IMR-90 (cell line): ENCODE measurements at regions not wholly inside any gene's neighbourhood (a gene's known extent, or its start where the extent isn't known, plus 50 kb on each side); places are given as distances from the start of the nearest gene placed in this dataset.

Source experiments
- ATAC-seq: fragments of 200-7000 bp; cut with Tn5 transposase; 2 replicates; pipeline ENCODE4 v1.9.1; 2020; ENCODE audit warnings: low read depth, mild to moderate bottlenecking, moderate library complexity
- BruUV-seq: library from RNA; stranded (reverse); fragments of 400-500 nt; replicated peaks from 2 replicates; lab custom pipeline; 2021; lab: Mats Ljungman, UMichigan
- CTCF ChIA-PET: fragments of 300-600 bp; formaldehyde crosslinking; extraction: SDS; loops from one replicate; lab custom pipeline; 2021; ENCODE audit warnings: antibody characterized with exemption; lab: Yijun Ruan, JAX
- POLR2A ChIA-PET: fragments of 300-600 bp; sonication (Branson Sonifier 250); formaldehyde crosslinking; loops from one replicate; lab custom pipeline; 2022; ENCODE audit warnings: antibody characterized with exemption; ENCODE audit not compliant: unreplicated experiment; lab: Charles Lee
- DNase-seq: peaks from one replicate; pipeline ENCODE4 v3.0.0; 2013
- H2AFZ ChIP-seq: replicated peaks from 2 replicates; pipeline ENCODE3; 2013; ENCODE audit warnings: low read length, mild to moderate bottlenecking; ENCODE audit not compliant: poor library complexity
- H2AK5ac ChIP-seq: 2 replicates; pipeline ENCODE4 v1.6.1; 2013; ENCODE audit warnings: low read depth, low read length, inconsistent platforms
- H2AK9ac ChIP-seq: replicated peaks from 2 replicates; pipeline ENCODE3; 2013; ENCODE audit warnings: mild to moderate bottlenecking, low read depth, low read length, moderate library complexity; ENCODE audit not compliant: poor library complexity
- H2BK120ac ChIP-seq: 2 replicates; pipeline ENCODE4 v1.6.1; 2013; ENCODE audit warnings: low read depth, low read length, inconsistent platforms
- H2BK15ac ChIP-seq: 3 replicates; pipeline ENCODE4 v1.6.1; 2013; ENCODE audit warnings: low read depth, low read length, inconsistent platforms
- H2BK20ac ChIP-seq: 2 replicates; pipeline ENCODE4 v1.6.1; 2013; ENCODE audit warnings: low read depth, mild to moderate bottlenecking, inconsistent platforms, low read length, moderate library complexity
- H2BK5ac ChIP-seq: 2 replicates; pipeline ENCODE4 v1.6.1; 2013; ENCODE audit warnings: mild to moderate bottlenecking, low read depth, low read length, inconsistent platforms; ENCODE audit not compliant: poor library complexity, severe bottlenecking
- H3K14ac ChIP-seq: replicated peaks from 2 replicates; pipeline ENCODE4 v1.6.1; 2013; ENCODE audit warnings: low read depth, low read length, inconsistent platforms
- H3K18ac ChIP-seq: 2 replicates; pipeline ENCODE4 v1.6.1; 2013; ENCODE audit warnings: low read depth, low read length, control low read depth
- H3K23ac ChIP-seq: 2 replicates; pipeline ENCODE4 v1.6.1; 2013; ENCODE audit warnings: low read depth, low read length, inconsistent platforms
- H3K27ac ChIP-seq: 2 replicates; pipeline ENCODE4 v1.5.1; 2013; ENCODE audit warnings: mild to moderate bottlenecking, control low read depth, low read length; ENCODE audit not compliant: insufficient read depth
- H3K27me3 ChIP-seq: 2 replicates; pipeline ENCODE4 v1.6.1; 2013; ENCODE audit warnings: low read length; ENCODE audit not compliant: control insufficient read depth, insufficient read depth
- H3K36me3 ChIP-seq: 2 replicates; pipeline ENCODE4 v1.6.1; 2013; ENCODE audit warnings: low read length, mixed read lengths; ENCODE audit not compliant: control insufficient read depth, insufficient read depth
- H3K4ac ChIP-seq: 2 replicates; pipeline ENCODE4 v1.6.1; 2013; ENCODE audit warnings: low read depth, low read length, inconsistent platforms
- H3K4me1 ChIP-seq: 2 replicates; pipeline ENCODE4 v1.6.1; 2013; ENCODE audit warnings: low read length, mixed read lengths; ENCODE audit not compliant: control insufficient read depth, insufficient read depth
- H3K4me2 ChIP-seq: 2 replicates; pipeline ENCODE4 v1.6.1; 2013; ENCODE audit warnings: low read depth, mild to moderate bottlenecking, control low read depth, low read length, moderate library complexity
- H3K4me3 ChIP-seq: 2 replicates; pipeline ENCODE4 v1.5.1; 2013; ENCODE audit warnings: low read depth, mild to moderate bottlenecking, control low read depth, low read length, moderate library complexity; ENCODE audit not compliant: insufficient read depth
- H3K56ac ChIP-seq: 2 replicates; pipeline ENCODE4 v1.6.1; 2013; ENCODE audit warnings: low read length, inconsistent platforms; ENCODE audit not compliant: insufficient read depth; ENCODE audit errors: extremely low read depth
- H3K79me1 ChIP-seq, 2 experiments: 2 replicates each; pipeline ENCODE4 v1.6.1; 2013; ENCODE audit warnings: low read length in 2 of 2, inconsistent platforms in 1 of 2, low read depth in 1 of 2
- H3K9ac ChIP-seq: 2 replicates; pipeline ENCODE4 v1.6.1; 2013; ENCODE audit warnings: low read depth, low read length, control low read depth
- H3K9me1 ChIP-seq: 2 replicates; pipeline ENCODE4 v1.6.1; 2013; ENCODE audit warnings: low read length, inconsistent platforms; ENCODE audit not compliant: insufficient read depth
- H3K9me3 ChIP-seq: 2 replicates; pipeline ENCODE4 v1.6.1; 2013; ENCODE audit warnings: low read length; ENCODE audit not compliant: control insufficient read depth, insufficient read depth
- H4K20me1 ChIP-seq: 2 replicates; pipeline ENCODE4 v1.6.1; 2013; ENCODE audit warnings: low read length, inconsistent platforms; ENCODE audit not compliant: insufficient read depth
- H4K5ac ChIP-seq: 2 replicates; pipeline ENCODE4 v1.6.1; 2013; ENCODE audit warnings: mild to moderate bottlenecking, low read depth, low read length, control low read depth
- H4K8ac ChIP-seq, 2 experiments: 2 replicates each; pipeline ENCODE4 v1.6.1; 2013; ENCODE audit warnings: low read depth in 2 of 2, low read length in 2 of 2, control low read depth in 1 of 2, inconsistent platforms in 1 of 2
- H4K91ac ChIP-seq: 2 replicates; pipeline ENCODE4 v1.6.1; 2013; ENCODE audit warnings: low read depth, low read length, inconsistent platforms; ENCODE audit not compliant: insufficient read depth
- BHLHE40 ChIP-seq: fragments of 150-350 bp; IDR thresholded peaks from 2 replicates; pipeline ENCODE4 v1.6.1; 2016; ENCODE audit warnings: mild to moderate bottlenecking, low read depth, low read length
- CEBPB ChIP-seq: IDR thresholded peaks from 2 replicates; pipeline ENCODE4 v1.6.1; 2012; ENCODE audit warnings: low read depth, low read length, improper control_type of control experiment
- CHD1 ChIP-seq: IDR thresholded peaks from 2 replicates; pipeline ENCODE4 v1.6.1; 2012; ENCODE audit warnings: low read depth, low read length, improper control_type of control experiment
- CTCF ChIP-seq: conservative IDR thresholded peaks from 2 replicates; pipeline ENCODE4 v1.5.1; 2012; ENCODE audit warnings: mild to moderate bottlenecking, low read depth, low read length, improper control_type of control experiment
- ELK1 ChIP-seq: fragments of 150-350 bp; IDR thresholded peaks from 2 replicates; pipeline ENCODE4 v1.6.1; 2016; ENCODE audit warnings: low read depth, mild to moderate bottlenecking, low read length, moderate library complexity, borderline replicate concordance
- FOS ChIP-seq: fragments of 150-350 bp; IDR thresholded peaks from 2 replicates; pipeline ENCODE4 v1.6.1; 2016; ENCODE audit warnings: low read depth, low read length
- MAFK ChIP-seq: IDR thresholded peaks from 2 replicates; pipeline ENCODE4 v1.6.1; 2012; ENCODE audit warnings: low read depth, low read length, improper control_type of control experiment
- MAZ ChIP-seq: IDR thresholded peaks from 2 replicates; pipeline ENCODE4 v1.6.1; 2012; ENCODE audit warnings: low read depth, mild to moderate bottlenecking, low read length, improper control_type of control experiment, moderate library complexity, borderline replicate concordance
- MXI1 ChIP-seq: IDR thresholded peaks from 2 replicates; pipeline ENCODE4 v1.6.1; 2012; ENCODE audit warnings: low read depth, mild to moderate bottlenecking, low read length, moderate library complexity, borderline replicate concordance
- NFE2L2 ChIP-seq: fragments of 150-350 bp; IDR thresholded peaks from 2 replicates; pipeline ENCODE4 v1.6.1; 2016; ENCODE audit warnings: low read depth, mild to moderate bottlenecking, low read length
- POLR2A ChIP-seq: IDR thresholded peaks from 2 replicates; pipeline ENCODE4 v1.6.1; 2012; ENCODE audit warnings: mild to moderate bottlenecking, low read depth, low read length
- RAD21 ChIP-seq: IDR thresholded peaks from 2 replicates; pipeline ENCODE4 v1.6.1; 2012; ENCODE audit warnings: low read length, improper control_type of control experiment
- RCOR1 ChIP-seq: IDR thresholded peaks from 2 replicates; pipeline ENCODE4 v1.6.1; 2012; ENCODE audit warnings: mild to moderate bottlenecking, low read length, improper control_type of control experiment; ENCODE audit not compliant: insufficient replicate concordance
- RFX5 ChIP-seq: IDR thresholded peaks from 2 replicates; pipeline ENCODE4 v1.8.0; 2012; ENCODE audit warnings: low read depth, mild to moderate bottlenecking, low read length, moderate library complexity
- SMC3 ChIP-seq: fragments of 150-350 bp; IDR thresholded peaks from 2 replicates; pipeline ENCODE4 v1.6.1; 2016; ENCODE audit warnings: low read depth, mild to moderate bottlenecking, antibody characterized with exemption, low read length, moderate library complexity
- USF2 ChIP-seq: fragments of 150-350 bp; IDR thresholded peaks from 2 replicates; pipeline ENCODE4 v1.6.1; 2017; ENCODE audit warnings: mild to moderate bottlenecking, antibody characterized with exemption, low read length, low read depth
- WGBS, 2 experiments: methylation state at CpG; one replicate each; pipeline versions ENCODE4 v1.1.5 to v1.1.7; 2013; ENCODE audit warnings: missing lambda C conversion rate in 2 of 2; ENCODE audit not compliant: insufficient read length in 1 of 2; ENCODE audit errors: extremely low coverage in 2 of 2; 5-methylcytosine and 5-hydroxymethylcytosine counted together
- dilution Hi-C: fragments of 300-500 bp; cut with HindIII; formaldehyde crosslinking; loops from one replicate; pipeline ENCODE4 v1.14.3; 2018; ENCODE audit warnings: low sequenced_read_pairs; ENCODE audit not compliant: unreplicated experiment
- in situ Hi-C: fragments of 300-500 bp; cut with MboI; formaldehyde crosslinking; loops from 3 replicates; pipeline ENCODE4 v1.14.3; 2019; ENCODE audit warnings: low sequenced_read_pairs, inconsistent platforms, mixed read lengths
- intact Hi-C: fragments of 100-400 bp; cut with micrococcal nuclease; formaldehyde crosslinking; loops from 2 replicates; pipeline ENCODE4 v1.10.0; 2022

GRCh38 chr16:17543073-17543472, 72.3 kb upstream of the XYLT1 start:
- H3K56ac ChIP-seq, result no peak overlapping the region
- no peak overlapping the region for H2BK5ac ChIP-seq
- H3K14ac ChIP-seq, result no peak overlapping the region
- H2BK15ac ChIP-seq, result no peak overlapping the region
- no peak overlapping the region for H3K9ac ChIP-seq
- DNase-seq, result no peak
- intact Hi-C loops (no loop called here), in situ Hi-C loops (no loop called here), dilution Hi-C loops (no loop called here)
- no TSS peak for BruUV-seq
- POLR2A ChIA-PET, result no interaction called here
- no peak overlapping the region for H4K5ac ChIP-seq
- no peak overlapping the region for H2BK120ac ChIP-seq
- H2AK5ac ChIP-seq, result no peak overlapping the region
- no peak overlapping the region for H3K23ac ChIP-seq
- no peak overlapping the region for H3K4ac ChIP-seq
- H3K18ac ChIP-seq, result no peak overlapping the region
- no peaks in the 10 kb centered on the region for H3K79me1 ChIP-seq
- H4K91ac ChIP-seq, result no peak overlapping the region
- no peak overlapping the region for H3K4me3 ChIP-seq
- H4K20me1 ChIP-seq, result no peaks in the 10 kb centered on the region
- H3K27me3 ChIP-seq, result no peaks in the 10 kb centered on the region; the same call in 1 of the 2 replicates
- H2AFZ ChIP-seq, result no peak overlapping the region
- no peak overlapping the region for H2AK9ac ChIP-seq
- no peak overlapping the region for H4K8ac ChIP-seq
- H3K4me1 ChIP-seq, result peaks cover 2% of the 10 kb centered on the region
- TF ChIP-seq MAZ (no peak), FOS (no peak), CHD1 (no peak), NFE2L2 (no peak), RAD21 (no peak), SMC3 (no peak), CEBPB (no peak), ELK1 (no peak), MXI1 (no peak), RCOR1 (no peak), BHLHE40 (no peak), RFX5 (no peak), POLR2A (no peak), USF2 (no peak), CTCF (no peak), MAFK (no peak)
- CTCF ChIA-PET, result no interaction called here
- no peak overlapping the region for H3K4me2 ChIP-seq
- no peaks in the 10 kb centered on the region for H3K9me1 ChIP-seq
- H3K9me3 ChIP-seq, result no peaks in the 10 kb centered on the region
- no peak overlapping the region for H3K27ac ChIP-seq
- no peak overlapping the region for H2BK20ac ChIP-seq
- ATAC-seq, result no peak
- no peaks in the 10 kb centered on the region for H3K36me3 ChIP-seq
- no CpG with 5 or more reads among the region's 2 CpGs for WGBS, 2 experiments
